ENCODE measurements at regions not wholly inside any gene's neighbourhood (a gene's known extent, or its start where the extent isn't known, plus 50 kb on each side); places are given as distances from the start of the nearest gene placed in this dataset.

DNA sequence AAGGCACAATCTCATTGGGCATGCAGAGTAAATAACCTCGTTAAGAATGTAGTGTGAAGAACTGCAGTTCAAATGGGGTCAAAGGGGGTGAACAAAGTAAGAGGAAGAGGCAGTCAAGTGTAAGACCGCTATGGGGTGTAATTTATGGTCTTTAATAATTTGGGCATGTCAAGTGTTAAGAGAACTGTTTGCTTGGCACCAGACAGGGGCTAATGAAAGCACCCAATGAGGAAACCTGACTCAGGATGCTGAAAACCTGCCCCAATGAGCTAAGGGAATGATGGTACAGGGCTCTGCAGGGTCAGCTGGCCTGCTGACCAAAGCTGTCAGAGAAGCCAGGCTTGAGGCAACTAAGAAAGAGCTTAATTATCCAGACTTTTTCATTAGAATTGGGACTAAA, 368.1 kb downstream of the DTWD2 start:
- Histone ChIP-seq H3K27me3 (no peaks in the 10 kb centered on the region), H3K4me3 (no peak overlapping the region), H3K9me3 (no peaks in the 10 kb centered on the region), H3K27ac (no peak overlapping the region), H3K36me3 (no peaks in the 10 kb centered on the region), H3K4me1 (no peaks in the 10 kb centered on the region)
- TF ChIP-seq POLR2A (IDR thresholded peaks at IDR 0.05) = no peak
- no peak for TF ChIP-seq CTCF (IDR thresholded peaks at IDR 0.05)
- TF ChIP-seq POLR2AphosphoS5 (IDR thresholded peaks at IDR 0.05; ENCODE audit: insufficient read depth in 1 of 2, low read depth in 1 of 2) = no peak
- no peak for DNase-seq (ENCODE audit: extremely low spot score in 2 of 2)
- intact Hi-C loops (cut with DNase I) = no loop called here

GRCh38 chr5:118619823-118620222, 368.5 kb downstream of the DTWD2 start:
- intact Hi-C loops (cut with DNase I) = no loop called here
- Histone ChIP-seq H3K27ac (no peak overlapping the region), H3K4me1 (no peaks in the 10 kb centered on the region), H3K9me3 (no peaks in the 10 kb centered on the region), H3K27me3 (no peaks in the 10 kb centered on the region), H3K36me3 (no peaks in the 10 kb centered on the region), H3K4me3 (no peak overlapping the region)
- TF ChIP-seq POLR2AphosphoS5 (IDR thresholded peaks at IDR 0.05; ENCODE audit: insufficient read depth in 1 of 2, low read depth in 1 of 2) (no peak), POLR2A (IDR thresholded peaks at IDR 0.05) (no peak), CTCF (IDR thresholded peaks at IDR 0.05) (no peak)
- DNase-seq (ENCODE audit: extremely low spot score in 2 of 2) = no peak

DNA sequence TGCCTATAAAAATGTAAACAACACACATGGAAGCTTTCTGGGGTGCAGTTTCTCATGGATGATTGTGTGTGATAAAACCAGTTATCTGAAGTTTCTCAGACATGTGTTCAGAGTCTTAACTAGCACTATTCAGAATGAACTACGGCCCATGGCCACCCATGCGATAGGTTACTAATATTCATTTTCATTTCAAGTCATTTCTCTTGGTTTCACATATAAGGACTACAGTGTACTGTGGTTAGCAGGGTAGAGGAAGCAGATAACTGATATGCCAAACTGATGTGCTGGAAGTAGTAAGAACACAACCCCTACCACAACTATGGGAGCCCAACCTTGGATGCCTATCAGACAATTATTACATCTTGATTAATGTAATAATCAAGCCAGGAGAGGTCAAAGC, 372.1 kb downstream of the DTWD2 start:
- Histone ChIP-seq H3K27me3 (no peaks in the 10 kb centered on the region), H3K4me3 (no peak overlapping the region), H3K4me1 (no peaks in the 10 kb centered on the region), H3K27ac (no peak overlapping the region), H3K36me3 (no peaks in the 10 kb centered on the region), H3K9me3 (no peaks in the 10 kb centered on the region)
- TF ChIP-seq POLR2AphosphoS5 (IDR thresholded peaks at IDR 0.05; ENCODE audit: insufficient read depth in 1 of 2, low read depth in 1 of 2) (no peak), CTCF (IDR thresholded peaks at IDR 0.05) (no peak), POLR2A (IDR thresholded peaks at IDR 0.05) (no peak)
- DNase-seq (ENCODE audit: extremely low spot score in 2 of 2) = no peak
- intact Hi-C loops (cut with DNase I) = no loop called here

- H3K36me3 ChIP-seq = no peaks in the 10 kb centered on the region
- no peaks in the 10 kb centered on the region for H3K9me3 ChIP-seq
- no peaks in the 10 kb centered on the region for H3K27me3 ChIP-seq
- no peak overlapping the region for H3K27ac ChIP-seq
- H3K4me3 ChIP-seq = no peak overlapping the region
- intact Hi-C loops (cut with DNase I) = no loop called here
- no peak for DNase-seq (ENCODE audit: extremely low spot score in 2 of 2)
- TF ChIP-seq CTCF (IDR thresholded peaks at IDR 0.05) = no peak
- TF ChIP-seq POLR2A (IDR thresholded peaks at IDR 0.05) = no peak
- TF ChIP-seq POLR2AphosphoS5 (IDR thresholded peaks at IDR 0.05; ENCODE audit: insufficient read depth in 1 of 2, low read depth in 1 of 2) = no peak
- H3K4me1 ChIP-seq = no peaks in the 10 kb centered on the region
Observed at GRCh38 chr5:118614731-118615456, 373.5 kb downstream of the DTWD2 start.

- H3K4me1 ChIP-seq = no peaks in the 10 kb centered on the region
- no peaks in the 10 kb centered on the region for H3K9me3 ChIP-seq
- H3K27ac ChIP-seq = no peak overlapping the region
- no peaks in the 10 kb centered on the region for H3K36me3 ChIP-seq
- intact Hi-C loops (cut with DNase I) = no loop called here
- TF ChIP-seq POLR2A (IDR thresholded peaks at IDR 0.05) (no peak), POLR2AphosphoS5 (IDR thresholded peaks at IDR 0.05; ENCODE audit: insufficient read depth in 1 of 2, low read depth in 1 of 2) (no peak), CTCF (IDR thresholded peaks at IDR 0.05) (no peak)
- H3K4me3 ChIP-seq = no peak overlapping the region
- DNase-seq (ENCODE audit: extremely low spot score in 2 of 2) = no peak
- H3K27me3 ChIP-seq = no peaks in the 10 kb centered on the region
Observed at GRCh38 chr5:118611332-118611945, 376.9 kb downstream of the DTWD2 start.

Data from vagina (tissue), 2 donors.